Keratinocyte (primary cell): ENCODE measurements at regions not wholly inside any gene's neighbourhood (a gene's known extent, or its start where the extent isn't known, plus 50 kb on each side); places are given as distances from the start of the nearest gene placed in this dataset.

Experiments used
- CTCF ChIP-seq, 3 experiments: IDR thresholded peaks in 1 of 3; conservative IDR thresholded peaks in 1 of 3; optimal IDR thresholded peaks in 1 of 3; 2 replicates in 2 of 3; 3 replicates in 1 of 3; pipeline versions ENCODE3 to v1.5.1; 2011; ENCODE audit warnings: low read length in 3 of 3, mild to moderate bottlenecking in 3 of 3, moderate library complexity in 2 of 3, control low read depth in 1 of 3, inconsistent platforms in 1 of 3; ENCODE audit not compliant: insufficient read depth in 2 of 3; ENCODE audit errors: extremely low read depth in 1 of 3
- EZH2 ChIP-seq: IDR thresholded peaks from one replicate; pipeline ENCODE4 v1.6.1; 2012; ENCODE audit warnings: inconsistent platforms, mild to moderate bottlenecking, low read length, moderate library complexity

GRCh38 chr1:101399222-101399621, 162.4 kb downstream of the S1PR1 start:
- TF ChIP-seq CTCF (optimal IDR thresholded peaks at IDR 0.05 in 1 of 3, IDR thresholded peaks at IDR 0.05 in 1 of 3, conservative IDR thresholded peaks at IDR 0.05 in 1 of 3; ENCODE audit: extremely low read depth in 1 of 3, insufficient read depth in 2 of 3, low read length in 3 of 3) (no peak), EZH2 (no peak)
